Endothelial cell of umbilical vein (primary cell): ENCODE measurements at regions not wholly inside any gene's neighbourhood (a gene's known extent, or its start where the extent isn't known, plus 50 kb on each side); places are given as distances from the start of the nearest gene placed in this dataset.

Experiments used
- BruUV-seq: library from RNA; stranded (reverse); fragments of 400-500 nt; replicated peaks from 2 replicates; lab custom pipeline; 2021; lab: Mats Ljungman, UMichigan
- CTCF ChIA-PET: fragments of 300-600, 350-600 bp; sonication (Branson Sonifier 250); formaldehyde crosslinking; loops from one replicate; lab custom pipeline; 2021; ENCODE audit warnings: antibody characterized with exemption, inconsistent platforms; lab: Charles Lee
- POLR2A ChIA-PET: fragments of 300-600, 350-600 bp; sonication (Branson Sonifier 250); formaldehyde crosslinking; loops from one replicate; lab custom pipeline; 2021; ENCODE audit warnings: antibody characterized with exemption, inconsistent platforms; lab: Charles Lee
- DNase-seq: peaks from one replicate; pipeline ENCODE4 v3.0.0-alpha.2; 2011; ENCODE audit warnings: low read depth, low spot score
- FAIRE-seq: peaks from 2 replicates; lab custom pipeline; 2011; peaks lifted over from hg19 to GRCh38; lab: Jason Lieb, UNC
- H2AFZ ChIP-seq: 2 replicates; pipeline ENCODE4 v1.6.0; 2012; ENCODE audit warnings: low read depth, low read length, control low read depth, inconsistent platforms
- H3K27ac ChIP-seq: 2 replicates; pipeline ENCODE4 v1.5.1; 2011; ENCODE audit warnings: low read depth, mild to moderate bottlenecking, control low read depth, low read length, moderate library complexity; ENCODE audit not compliant: insufficient read depth
- H3K27me3 ChIP-seq, 2 experiments: 2 replicates each; pipeline versions ENCODE4 v1.6.0 to v1.6.1; 2011; ENCODE audit warnings: low read length in 2 of 2, mixed read lengths in 1 of 2; ENCODE audit not compliant: control insufficient read depth in 2 of 2, insufficient read depth in 2 of 2
- H3K36me3 ChIP-seq, 2 experiments: 2 replicates in 1 of 2; 3 replicates in 1 of 2; pipeline ENCODE4 v1.5.1; 2011; ENCODE audit warnings: low read length in 2 of 2, mild to moderate bottlenecking in 1 of 2, moderate library complexity in 1 of 2; ENCODE audit not compliant: control insufficient read depth in 2 of 2, insufficient read depth in 2 of 2; ENCODE audit errors: extremely low read depth in 1 of 2
- H3K4me1 ChIP-seq: 3 replicates; pipeline ENCODE4 v1.5.1; 2011; ENCODE audit warnings: mild to moderate bottlenecking, low read length; ENCODE audit not compliant: control insufficient read depth, insufficient read depth; ENCODE audit errors: extremely low read depth
- H3K4me2 ChIP-seq: 2 replicates; pipeline ENCODE4 v1.6.1; 2011; ENCODE audit warnings: low read length, control low read depth, mixed read lengths; ENCODE audit not compliant: insufficient read depth
- H3K4me3 ChIP-seq, 3 experiments: fragments of 200-600 bp in 1 of 3; sonication (generic), shearing (Covaris generic) in 1 of 3; replicated peaks in 1 of 3; 2 replicates each; pipeline ENCODE4 v1.5.1; 2011 to 2016; ENCODE audit warnings: control low read depth in 3 of 3, low read length in 3 of 3, mild to moderate bottlenecking in 2 of 3, inconsistent platforms in 1 of 3, low read depth in 1 of 3, moderate library complexity in 1 of 3; ENCODE audit not compliant: insufficient read depth in 1 of 3
- H3K79me2 ChIP-seq: 2 replicates; pipeline ENCODE4 v1.6.0; 2012; ENCODE audit warnings: low read length, inconsistent platforms; ENCODE audit not compliant: control insufficient read depth, insufficient read depth
- H3K9ac ChIP-seq: replicated peaks from 2 replicates; pipeline ENCODE3; 2011; ENCODE audit warnings: low read length, control low read depth; ENCODE audit not compliant: insufficient read depth; ENCODE audit errors: extremely low read depth
- H3K9me1 ChIP-seq: replicated peaks from 3 replicates; pipeline ENCODE4 v1.6.0; 2011; ENCODE audit warnings: mild to moderate bottlenecking, low read length; ENCODE audit not compliant: control insufficient read depth, insufficient read depth; ENCODE audit errors: extremely low read depth
- H3K9me3 ChIP-seq: replicated peaks from 2 replicates; pipeline ENCODE4 v1.5.1; 2012; ENCODE audit warnings: low read length, inconsistent platforms; ENCODE audit not compliant: control insufficient read depth, insufficient read depth
- H4K20me1 ChIP-seq: replicated peaks from 2 replicates; pipeline ENCODE3; 2011; ENCODE audit warnings: mild to moderate bottlenecking, low read length; ENCODE audit not compliant: control insufficient read depth, insufficient read depth; ENCODE audit errors: extremely low read depth
- CTCF ChIP-seq, 2 donors: IDR thresholded peaks; 1 replicate in 1 of 2; 2 replicates in 1 of 2; pipeline ENCODE4 v1.5.1; 2011; ENCODE audit warnings: low read length in 2 of 2, mild to moderate bottlenecking in 2 of 2, moderate library complexity in 2 of 2, control low read depth in 1 of 2, inconsistent platforms in 1 of 2, low read depth in 1 of 2; ENCODE audit not compliant: insufficient read depth in 1 of 2; ENCODE audit errors: extremely low read depth in 1 of 2
- GATA2 ChIP-seq: IDR thresholded peaks from 2 replicates; pipeline ENCODE4 v1.7.0; 2011; ENCODE audit warnings: low read depth, mild to moderate bottlenecking, moderate library complexity, mixed read lengths, low read length; ENCODE audit not compliant: insufficient read length, insufficient read depth
- dilution Hi-C: fragments of 300-500 bp; cut with MboI; formaldehyde crosslinking; loops from one replicate; pipeline ENCODE4 v1.15.0; 2019; ENCODE audit warnings: low sequenced_read_pairs; ENCODE audit not compliant: extremely low pct_ligation_motif_present
- intact Hi-C: fragments of 100-400 bp; cut with micrococcal nuclease; formaldehyde crosslinking; loops from one replicate; pipeline ENCODE4 v1.10.0; 2022

- intact Hi-C loops = no loop called here
- no peak overlapping the region for H2AFZ ChIP-seq
- no peak for TF ChIP-seq GATA2
- no peak for TF ChIP-seq CTCF (IDR thresholded peaks at IDR 0.05; ENCODE audit: extremely low read depth in 1 of 2, insufficient read depth in 1 of 2, low read depth in 1 of 2, low read length in 2 of 2)
- no peaks in the 10 kb centered on the region for H3K9me1 ChIP-seq
- H3K27me3 ChIP-seq = no peaks in the 10 kb centered on the region
- CTCF ChIA-PET = interaction anchor here (1.0 to 1.7 kb wide), 2 partner anchors 8 to 174 kb away, joined by 3 to 7 read pairs; no protein-coding TSS in a partner anchor
- H3K27ac ChIP-seq = no peak overlapping the region
- POLR2A ChIA-PET = no interaction called here
- H3K9ac ChIP-seq = no peak overlapping the region
- no peaks in the 10 kb centered on the region for H4K20me1 ChIP-seq
- no peak overlapping the region for H3K4me3 ChIP-seq
- peaks cover 6% of the 10 kb centered on the region for H3K4me1 ChIP-seq
- no peaks in the 10 kb centered on the region for H3K79me2 ChIP-seq
- H3K36me3 ChIP-seq = no peaks in the 10 kb centered on the region
- DNase-seq (no peak), FAIRE-seq (no peak)
- H3K9me3 ChIP-seq = no peaks in the 10 kb centered on the region
- BruUV-seq = no TSS peak
- dilution Hi-C loops = no loop called here
- no peak overlapping the region for H3K4me2 ChIP-seq
These were observed 176.8 kb upstream of the CIBAR2 start for GRCh38 chr16:85288869-85289660.
